A673 (cell line): ENCODE measurements at regions not wholly inside any gene's neighbourhood (a gene's known extent, or its start where the extent isn't known, plus 50 kb on each side); places are given as distances from the start of the nearest gene placed in this dataset.

Experiments
- EZH2 ChIP-seq: fragments of 200-600 bp; sonication (generic); IDR thresholded peaks from 2 replicates; pipeline ENCODE4 v1.6.1; 2017; ENCODE audit warnings: borderline replicate concordance, low read depth, mild to moderate bottlenecking, mixed read lengths, antibody characterized with exemption, low read length; ENCODE audit not compliant: poor library complexity, severe bottlenecking
- TF ChIP-seq, protein P1 (sequence below): fragments of 300-800, 200-600 bp; sonication (generic); conservative IDR thresholded peaks from 2 replicates; pipeline ENCODE4 v1.5.1; 2017; ENCODE audit warnings: low read depth, mild to moderate bottlenecking, antibody characterized with exemption, low read length, moderate library complexity, mixed read lengths

DNA sequence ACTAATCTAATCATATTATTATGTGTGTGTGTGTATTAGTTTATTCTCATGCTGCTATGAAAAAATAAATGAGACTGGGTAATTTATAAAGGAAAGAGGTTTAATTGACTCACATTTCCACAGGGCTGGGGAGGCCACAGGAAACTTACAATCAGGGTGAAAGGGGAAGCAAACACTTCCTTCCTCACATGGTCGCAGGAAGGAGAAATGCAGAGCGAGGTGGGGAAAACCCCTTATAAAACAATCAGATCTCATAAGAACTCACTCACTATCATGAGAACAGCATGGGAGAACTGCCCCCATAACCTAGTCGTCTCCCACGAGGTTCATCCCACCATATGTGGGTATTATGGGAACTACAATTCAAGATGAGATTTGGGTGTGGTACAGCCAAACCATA is 190.9 kb upstream of the TAPT1 start:
- TF ChIP-seq, protein P1, sequence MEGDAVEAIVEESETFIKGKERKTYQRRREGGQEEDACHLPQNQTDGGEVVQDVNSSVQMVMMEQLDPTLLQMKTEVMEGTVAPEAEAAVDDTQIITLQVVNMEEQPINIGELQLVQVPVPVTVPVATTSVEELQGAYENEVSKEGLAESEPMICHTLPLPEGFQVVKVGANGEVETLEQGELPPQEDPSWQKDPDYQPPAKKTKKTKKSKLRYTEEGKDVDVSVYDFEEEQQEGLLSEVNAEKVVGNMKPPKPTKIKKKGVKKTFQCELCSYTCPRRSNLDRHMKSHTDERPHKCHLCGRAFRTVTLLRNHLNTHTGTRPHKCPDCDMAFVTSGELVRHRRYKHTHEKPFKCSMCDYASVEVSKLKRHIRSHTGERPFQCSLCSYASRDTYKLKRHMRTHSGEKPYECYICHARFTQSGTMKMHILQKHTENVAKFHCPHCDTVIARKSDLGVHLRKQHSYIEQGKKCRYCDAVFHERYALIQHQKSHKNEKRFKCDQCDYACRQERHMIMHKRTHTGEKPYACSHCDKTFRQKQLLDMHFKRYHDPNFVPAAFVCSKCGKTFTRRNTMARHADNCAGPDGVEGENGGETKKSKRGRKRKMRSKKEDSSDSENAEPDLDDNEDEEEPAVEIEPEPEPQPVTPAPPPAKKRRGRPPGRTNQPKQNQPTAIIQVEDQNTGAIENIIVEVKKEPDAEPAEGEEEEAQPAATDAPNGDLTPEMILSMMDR: no peak
- TF ChIP-seq EZH2: no peak
